Liver (tissue), 8 donors: ENCODE measurements at regions not wholly inside any gene's neighbourhood (a gene's known extent, or its start where the extent isn't known, plus 50 kb on each side); places are given as distances from the start of the nearest gene placed in this dataset.

Experiments
- DNase-seq: peaks from one replicate; pipeline ENCODE4 v3.0.0-alpha.2; 2017; ENCODE audit warnings: low spot score
- H3K27ac ChIP-seq, 2 donors: one replicate each; pipeline ENCODE4 v1.7.0; 2013; ENCODE audit warnings: inconsistent platforms in 2 of 2, low read length in 2 of 2, control low read depth in 1 of 2, low read depth in 1 of 2, mild to moderate bottlenecking in 1 of 2
- H3K27me3 ChIP-seq, 4 donors: one replicate each; pipeline versions ENCODE4 v1.6.1 to v1.7.0; 2013; ENCODE audit warnings: low read length in 3 of 4, inconsistent platforms in 1 of 4, mild to moderate bottlenecking in 1 of 4, moderate library complexity in 1 of 4; ENCODE audit not compliant: control insufficient read depth in 4 of 4, insufficient read depth in 4 of 4
- H3K36me3 ChIP-seq, 4 donors: one replicate each; pipeline versions ENCODE4 v1.6.1 to v1.7.0; 2013; ENCODE audit warnings: low read length in 3 of 4, mild to moderate bottlenecking in 3 of 4, low read depth in 1 of 4, moderate library complexity in 1 of 4; ENCODE audit not compliant: control insufficient read depth in 4 of 4, insufficient read depth in 3 of 4
- H3K4me1 ChIP-seq, 4 donors: one replicate each; pipeline versions ENCODE4 v1.6.1 to v1.7.0; 2013; ENCODE audit warnings: low read length in 3 of 4, mild to moderate bottlenecking in 3 of 4, moderate library complexity in 1 of 4; ENCODE audit not compliant: control insufficient read depth in 4 of 4, insufficient read depth in 4 of 4
- H3K4me3 ChIP-seq, 3 donors: one replicate each; pipeline versions ENCODE4 v1.6.1 to v1.7.0; 2013; ENCODE audit warnings: low read length in 3 of 3, control low read depth in 1 of 3, low read depth in 1 of 3, mild to moderate bottlenecking in 1 of 3
- H3K9ac ChIP-seq, 2 donors: one replicate each; pipeline ENCODE4 v1.7.0; 2013; ENCODE audit warnings: low read length in 2 of 2, mild to moderate bottlenecking in 2 of 2, moderate library complexity in 2 of 2, control low read depth in 1 of 2, low read depth in 1 of 2
- H3K9me3 ChIP-seq, 4 donors: one replicate each; pipeline versions ENCODE4 v1.6.1 to v1.7.0; 2013; ENCODE audit warnings: low read length in 3 of 4; ENCODE audit not compliant: control insufficient read depth in 4 of 4
- CTCF ChIP-seq: fragments of 150-350 bp; IDR thresholded peaks from 2 replicates; pipeline ENCODE4 v1.5.1; 2017; ENCODE audit warnings: improper control_type of control experiment, low read depth, low read length; ENCODE audit not compliant: missing input control
- EGR1 ChIP-seq, 2 donors: IDR thresholded peaks; 2 replicates each; pipeline ENCODE4 v1.6.1; 2016 to 2018; ENCODE audit warnings: antibody characterized with exemption in 2 of 2, low read depth in 2 of 2
- FOXA1 ChIP-seq: IDR thresholded peaks from 2 replicates; pipeline ENCODE4 v1.6.1; 2016; ENCODE audit warnings: antibody characterized with exemption
- FOXA2 ChIP-seq: IDR thresholded peaks from 2 replicates; pipeline ENCODE4 v1.6.1; 2016; ENCODE audit warnings: antibody characterized with exemption
- GABPA ChIP-seq, 2 donors: IDR thresholded peaks in 1 of 2; conservative IDR thresholded peaks in 1 of 2; 2 replicates each; pipeline ENCODE4 v1.6.1; 2016; ENCODE audit warnings: antibody characterized with exemption in 2 of 2, mild to moderate bottlenecking in 1 of 2, moderate library complexity in 1 of 2
- HNF4A ChIP-seq, 2 donors: conservative IDR thresholded peaks; 2 replicates each; pipeline ENCODE4 v1.6.1; 2016; ENCODE audit warnings: antibody characterized with exemption in 2 of 2, mild to moderate bottlenecking in 2 of 2
- HNF4G ChIP-seq: IDR thresholded peaks from 2 replicates; pipeline ENCODE4 v1.6.1; 2016; ENCODE audit warnings: antibody characterized with exemption
- JUND ChIP-seq, 2 donors: IDR thresholded peaks; 2 replicates each; pipeline ENCODE4 v1.6.1; 2016; ENCODE audit warnings: antibody characterized with exemption in 2 of 2
- MAX ChIP-seq: IDR thresholded peaks from 2 replicates; pipeline ENCODE4 v1.6.1; 2016; ENCODE audit warnings: antibody characterized with exemption
- NR2F2 ChIP-seq: IDR thresholded peaks from 2 replicates; pipeline ENCODE4 v1.6.1; 2016; ENCODE audit warnings: antibody characterized with exemption
- RAD21 ChIP-seq, 2 donors: IDR thresholded peaks; 2 replicates each; pipeline ENCODE4 v1.6.1; 2016; ENCODE audit warnings: antibody characterized with exemption in 2 of 2, mild to moderate bottlenecking in 2 of 2
- REST ChIP-seq: IDR thresholded peaks from 2 replicates; pipeline ENCODE4 v1.6.1; 2016; ENCODE audit warnings: antibody characterized with exemption, mild to moderate bottlenecking
- RXRA ChIP-seq, 2 donors: IDR thresholded peaks; 2 replicates each; pipeline ENCODE4 v1.6.1; 2017 to 2018; ENCODE audit warnings: antibody characterized with exemption in 2 of 2, mild to moderate bottlenecking in 1 of 2
- SP1 ChIP-seq: IDR thresholded peaks from 2 replicates; pipeline ENCODE4 v1.6.1; 2018; ENCODE audit warnings: antibody characterized with exemption, mild to moderate bottlenecking
- TAF1 ChIP-seq: conservative IDR thresholded peaks from 2 replicates; pipeline ENCODE4 v1.6.1; 2016; ENCODE audit warnings: antibody characterized with exemption, mild to moderate bottlenecking
- YY1 ChIP-seq: IDR thresholded peaks from 2 replicates; pipeline ENCODE4 v1.6.1; 2016; ENCODE audit warnings: antibody characterized with exemption, mild to moderate bottlenecking
- WGBS: extraction: QIAGEN DNeasy Blood & Tissue Kit; methylation state at CpG from one replicate; pipeline ENCODE4 v1.1.7; 2013; 5-methylcytosine and 5-hydroxymethylcytosine counted together
- TF ChIP-seq, protein P1 (sequence below): IDR thresholded peaks from 2 replicates; pipeline ENCODE4 v1.6.1; 2016; ENCODE audit warnings: antibody characterized with exemption
- TF ChIP-seq, protein P2 (sequence below): IDR thresholded peaks from 2 replicates; pipeline ENCODE4 v1.6.1; 2016; ENCODE audit warnings: antibody characterized with exemption
- donor health status: healthy.
- donor health status: healthy.
- donor health status: healthy.
- donor health status: healthy.
- donor health status: healthy.

- no peak for DNase-seq
- no peak for TF ChIP-seq REST
- TF ChIP-seq HNF4G: no peak
- no peak for TF ChIP-seq YY1
- no peak for TF ChIP-seq FOXA1
- no peak for TF ChIP-seq TAF1
- no peak for TF ChIP-seq EGR1 (IDR thresholded peaks at IDR 0.05; ENCODE audit: low read depth in 2 of 2)
- no peak for TF ChIP-seq CTCF
- TF ChIP-seq GABPA (IDR thresholded peaks at IDR 0.05 in 1 of 2, conservative IDR thresholded peaks at IDR 0.05 in 1 of 2): no peak
- TF ChIP-seq FOXA2: no peak
- TF ChIP-seq JUND (IDR thresholded peaks at IDR 0.05): no peak
- TF ChIP-seq, protein P1, sequence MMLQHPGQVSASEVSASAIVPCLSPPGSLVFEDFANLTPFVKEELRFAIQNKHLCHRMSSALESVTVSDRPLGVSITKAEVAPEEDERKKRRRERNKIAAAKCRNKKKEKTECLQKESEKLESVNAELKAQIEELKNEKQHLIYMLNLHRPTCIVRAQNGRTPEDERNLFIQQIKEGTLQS: no peak
- no peak for TF ChIP-seq RXRA (IDR thresholded peaks at IDR 0.05)
- TF ChIP-seq SP1: no peak
- TF ChIP-seq, protein P2, sequence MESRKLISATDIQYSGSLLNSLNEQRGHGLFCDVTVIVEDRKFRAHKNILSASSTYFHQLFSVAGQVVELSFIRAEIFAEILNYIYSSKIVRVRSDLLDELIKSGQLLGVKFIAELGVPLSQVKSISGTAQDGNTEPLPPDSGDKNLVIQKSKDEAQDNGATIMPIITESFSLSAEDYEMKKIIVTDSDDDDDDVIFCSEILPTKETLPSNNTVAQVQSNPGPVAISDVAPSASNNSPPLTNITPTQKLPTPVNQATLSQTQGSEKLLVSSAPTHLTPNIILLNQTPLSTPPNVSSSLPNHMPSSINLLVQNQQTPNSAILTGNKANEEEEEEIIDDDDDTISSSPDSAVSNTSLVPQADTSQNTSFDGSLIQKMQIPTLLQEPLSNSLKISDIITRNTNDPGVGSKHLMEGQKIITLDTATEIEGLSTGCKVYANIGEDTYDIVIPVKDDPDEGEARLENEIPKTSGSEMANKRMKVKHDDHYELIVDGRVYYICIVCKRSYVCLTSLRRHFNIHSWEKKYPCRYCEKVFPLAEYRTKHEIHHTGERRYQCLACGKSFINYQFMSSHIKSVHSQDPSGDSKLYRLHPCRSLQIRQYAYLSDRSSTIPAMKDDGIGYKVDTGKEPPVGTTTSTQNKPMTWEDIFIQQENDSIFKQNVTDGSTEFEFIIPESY: no peak
- no peak for TF ChIP-seq HNF4A (conservative IDR thresholded peaks at IDR 0.05)
- TF ChIP-seq NR2F2: no peak
- no peak for TF ChIP-seq RAD21 (IDR thresholded peaks at IDR 0.05)
- no peak for TF ChIP-seq MAX
- no peak overlapping the region for H3K4me3 ChIP-seq
- WGBS: 70% methylated on average over 12 of the region's 12 CpGs
- H3K4me1 ChIP-seq: no peaks in the 10 kb centered on the region
- no peak overlapping the region for H3K27ac ChIP-seq
- H3K36me3 ChIP-seq: no peaks in the 10 kb centered on the region
- H3K9me3 ChIP-seq: no peaks in the 10 kb centered on the region
- H3K9ac ChIP-seq: no peak overlapping the region
- no peaks in the 10 kb centered on the region for H3K27me3 ChIP-seq
These were observed 948.8 kb upstream of the SLC10A2 start for GRCh38 chr13:104014803-104015645.
